ENCODE measurements at regions not wholly inside any gene's neighbourhood (a gene's known extent, or its start where the extent isn't known, plus 50 kb on each side); places are given as distances from the start of the nearest gene placed in this dataset.

- no peak for TF ChIP-seq NR1H2 (CRISPR knock-in tag; IDR thresholded peaks at IDR 0.05)
- no peak for TF ChIP-seq TCF7 (CRISPR knock-in tag; IDR thresholded peaks at IDR 0.05; ENCODE audit: low read depth)
- no peak for TF ChIP-seq CTCF (IDR thresholded peaks at IDR 0.05)
- no peak for TF ChIP-seq E2F4 (CRISPR knock-in tag; IDR thresholded peaks at IDR 0.05; ENCODE audit: borderline replicate concordance, low read depth)
- no peak for TF ChIP-seq GRHL2 (CRISPR knock-in tag; IDR thresholded peaks at IDR 0.05; ENCODE audit: insufficient replicate concordance, severe bottlenecking)
- TF ChIP-seq NR2C2 (CRISPR knock-in tag; IDR thresholded peaks at IDR 0.05) = no peak
- TF ChIP-seq, protein P1, sequence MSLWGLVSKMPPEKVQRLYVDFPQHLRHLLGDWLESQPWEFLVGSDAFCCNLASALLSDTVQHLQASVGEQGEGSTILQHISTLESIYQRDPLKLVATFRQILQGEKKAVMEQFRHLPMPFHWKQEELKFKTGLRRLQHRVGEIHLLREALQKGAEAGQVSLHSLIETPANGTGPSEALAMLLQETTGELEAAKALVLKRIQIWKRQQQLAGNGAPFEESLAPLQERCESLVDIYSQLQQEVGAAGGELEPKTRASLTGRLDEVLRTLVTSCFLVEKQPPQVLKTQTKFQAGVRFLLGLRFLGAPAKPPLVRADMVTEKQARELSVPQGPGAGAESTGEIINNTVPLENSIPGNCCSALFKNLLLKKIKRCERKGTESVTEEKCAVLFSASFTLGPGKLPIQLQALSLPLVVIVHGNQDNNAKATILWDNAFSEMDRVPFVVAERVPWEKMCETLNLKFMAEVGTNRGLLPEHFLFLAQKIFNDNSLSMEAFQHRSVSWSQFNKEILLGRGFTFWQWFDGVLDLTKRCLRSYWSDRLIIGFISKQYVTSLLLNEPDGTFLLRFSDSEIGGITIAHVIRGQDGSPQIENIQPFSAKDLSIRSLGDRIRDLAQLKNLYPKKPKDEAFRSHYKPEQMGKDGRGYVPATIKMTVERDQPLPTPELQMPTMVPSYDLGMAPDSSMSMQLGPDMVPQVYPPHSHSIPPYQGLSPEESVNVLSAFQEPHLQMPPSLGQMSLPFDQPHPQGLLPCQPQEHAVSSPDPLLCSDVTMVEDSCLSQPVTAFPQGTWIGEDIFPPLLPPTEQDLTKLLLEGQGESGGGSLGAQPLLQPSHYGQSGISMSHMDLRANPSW (CRISPR knock-in tag; conservative IDR thresholded peaks at IDR 0.05; ENCODE audit: low read depth) = no peak
- no peak for TF ChIP-seq ZNF121 (CRISPR knock-in tag; IDR thresholded peaks at IDR 0.05)
Observed at GRCh38 chr2:13052547-13052946, 335.8 kb downstream of the TRIB2 start.

All from WTC11 (cell line).